WI38 (cell line): ENCODE measurements at regions not wholly inside any gene's neighbourhood (a gene's known extent, or its start where the extent isn't known, plus 50 kb on each side); places are given as distances from the start of the nearest gene placed in this dataset.

ENCODE experiments used
- H3K4me3 ChIP-seq: 2 replicates; pipeline ENCODE4 v1.5.1; 2011; ENCODE audit warnings: low read depth, mild to moderate bottlenecking, control low read depth, low read length
- TF ChIP-seq, protein P1 (sequence below): IDR thresholded peaks from 2 replicates; pipeline ENCODE4 v1.5.1; 2012; ENCODE audit warnings: low read depth, mild to moderate bottlenecking, control low read depth, low read length

DNA sequence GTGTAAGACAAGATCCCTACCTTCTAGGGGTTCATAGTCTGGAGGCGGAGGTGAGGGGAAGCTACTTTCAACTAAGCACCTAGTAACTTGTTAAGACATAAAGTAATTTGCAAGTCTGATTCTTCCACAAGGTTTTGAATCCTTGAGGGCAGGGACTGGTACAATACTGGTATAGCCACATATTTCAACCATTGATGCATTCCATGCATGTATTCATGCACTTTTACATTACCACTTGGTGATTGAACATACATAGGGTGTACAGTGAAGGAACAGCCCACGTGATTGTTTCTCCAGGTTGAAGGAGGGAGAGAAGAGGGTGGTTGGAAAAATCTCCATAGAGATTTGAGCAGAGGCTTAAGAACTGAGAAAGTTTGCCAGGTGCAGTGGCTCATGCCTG, 62.0 kb upstream of the PAX6 start:
- TF ChIP-seq, protein P1, sequence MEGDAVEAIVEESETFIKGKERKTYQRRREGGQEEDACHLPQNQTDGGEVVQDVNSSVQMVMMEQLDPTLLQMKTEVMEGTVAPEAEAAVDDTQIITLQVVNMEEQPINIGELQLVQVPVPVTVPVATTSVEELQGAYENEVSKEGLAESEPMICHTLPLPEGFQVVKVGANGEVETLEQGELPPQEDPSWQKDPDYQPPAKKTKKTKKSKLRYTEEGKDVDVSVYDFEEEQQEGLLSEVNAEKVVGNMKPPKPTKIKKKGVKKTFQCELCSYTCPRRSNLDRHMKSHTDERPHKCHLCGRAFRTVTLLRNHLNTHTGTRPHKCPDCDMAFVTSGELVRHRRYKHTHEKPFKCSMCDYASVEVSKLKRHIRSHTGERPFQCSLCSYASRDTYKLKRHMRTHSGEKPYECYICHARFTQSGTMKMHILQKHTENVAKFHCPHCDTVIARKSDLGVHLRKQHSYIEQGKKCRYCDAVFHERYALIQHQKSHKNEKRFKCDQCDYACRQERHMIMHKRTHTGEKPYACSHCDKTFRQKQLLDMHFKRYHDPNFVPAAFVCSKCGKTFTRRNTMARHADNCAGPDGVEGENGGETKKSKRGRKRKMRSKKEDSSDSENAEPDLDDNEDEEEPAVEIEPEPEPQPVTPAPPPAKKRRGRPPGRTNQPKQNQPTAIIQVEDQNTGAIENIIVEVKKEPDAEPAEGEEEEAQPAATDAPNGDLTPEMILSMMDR, result no peak
- H3K4me3 ChIP-seq, result no peak overlapping the region

GRCh38 chr11:31872076-31872443, 60.9 kb upstream of the PAX6 start:
- TF ChIP-seq, protein P1, result no peak
- H3K4me3 ChIP-seq, result no peak overlapping the region

- no peak overlapping the region for H3K4me3 ChIP-seq
Observed at GRCh38 chr11:31871310-31872075, 60.4 kb upstream of the PAX6 start.

DNA sequence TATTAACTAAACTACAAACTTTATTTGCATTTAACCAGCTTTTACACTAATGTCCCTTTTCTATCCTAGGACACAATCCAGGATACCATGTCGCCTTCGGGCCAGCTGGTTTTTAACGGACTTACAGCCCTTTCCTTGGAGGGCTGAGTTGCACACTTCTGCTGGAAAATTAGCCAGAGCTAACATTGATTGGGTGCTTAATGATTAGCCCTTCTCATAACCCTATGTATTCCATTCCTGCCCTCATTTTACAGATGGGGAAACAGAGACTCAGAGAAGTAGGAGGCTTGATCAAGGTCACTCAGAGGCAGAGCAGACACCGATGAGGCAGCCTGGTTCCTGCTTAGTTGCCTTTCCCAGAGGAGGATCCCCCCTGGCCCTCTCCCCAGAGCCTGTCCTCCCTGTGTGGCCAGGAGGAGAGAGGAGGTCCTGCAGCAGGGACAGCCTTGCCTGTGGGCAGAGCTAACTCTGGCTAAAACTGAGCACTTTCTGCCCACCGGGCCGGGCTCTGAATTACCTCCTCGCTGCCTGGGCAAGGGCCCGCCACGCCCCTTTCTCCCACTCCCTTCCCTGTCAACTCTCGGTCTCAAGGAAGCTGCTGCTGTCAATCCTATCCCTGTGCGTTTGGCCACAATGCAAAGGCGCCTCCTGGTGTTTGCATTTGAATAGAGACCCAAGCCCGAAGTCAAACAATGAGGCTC, 59.6 kb upstream of the PAX6 start:
- H3K4me3 ChIP-seq, result no peak overlapping the region
- TF ChIP-seq, protein P1, result peak; percentile 73

More at GRCh38 chr11:31871310-31872075, 60.4 kb upstream of the PAX6 start:
- TF ChIP-seq, protein P1, result no peak

DNA sequence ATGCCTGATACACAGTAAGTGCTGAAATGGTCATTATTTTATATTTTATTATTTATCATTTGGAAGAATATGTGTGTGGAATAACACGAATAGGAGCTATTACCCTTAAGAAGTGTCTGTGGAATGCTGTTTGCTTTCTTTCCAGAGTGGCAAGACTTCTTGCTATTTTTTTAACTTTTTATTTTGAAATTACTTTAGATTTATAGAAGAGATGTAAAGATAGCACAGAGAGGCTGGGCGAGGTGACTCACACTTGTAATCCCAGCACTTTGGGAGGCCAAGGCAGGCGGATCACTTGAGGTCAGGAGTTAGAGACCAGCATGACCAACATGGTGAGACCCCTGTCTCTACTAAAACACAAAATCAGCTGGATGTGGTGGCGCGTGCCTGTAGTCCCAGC, 58.9 kb upstream of the PAX6 start:
- H3K4me3 ChIP-seq, result no peak overlapping the region
- TF ChIP-seq, protein P1, result no peak

DNA sequence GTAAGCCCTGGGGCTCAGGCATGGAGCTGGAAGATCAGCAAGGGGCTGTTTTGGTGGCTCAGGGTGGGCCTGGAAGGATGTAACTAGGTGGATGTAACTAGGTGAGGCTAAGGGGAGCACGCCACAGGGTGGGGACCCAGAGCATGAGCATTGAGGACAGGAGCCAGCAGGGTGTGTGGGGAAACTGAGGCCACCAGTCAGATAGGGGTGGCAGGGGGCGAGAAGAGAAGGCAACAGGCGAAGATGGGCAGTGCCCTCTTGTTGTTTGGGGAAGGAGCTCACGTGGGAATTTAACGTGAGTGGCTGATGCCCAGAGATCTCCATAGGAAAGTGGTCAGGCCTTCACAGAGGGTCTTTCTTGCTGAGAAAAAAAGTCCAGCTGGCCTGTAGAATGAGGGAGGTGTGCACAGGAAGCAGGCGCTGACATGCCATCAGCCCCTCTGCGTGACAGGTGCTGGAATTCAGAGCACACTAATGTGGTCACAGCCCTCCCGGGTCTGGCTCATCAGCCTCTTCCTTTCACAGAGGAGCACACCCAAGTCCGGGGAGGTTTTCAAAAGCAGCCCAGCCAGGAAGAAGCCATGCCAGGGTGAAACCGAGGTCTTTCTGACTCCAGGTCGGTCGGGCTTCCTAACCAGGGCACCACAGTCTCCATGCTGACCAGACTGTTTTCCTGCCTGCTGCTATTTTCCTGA, 54.6 kb upstream of the PAX6 start:
- no peak overlapping the region for H3K4me3 ChIP-seq

More for the DNA sequence above, 54.6 kb upstream of the PAX6 start:
- TF ChIP-seq, protein P1, result no peak
